MCF 10A (cell line): ENCODE measurements at regions not wholly inside any gene's neighbourhood (a gene's known extent, or its start where the extent isn't known, plus 50 kb on each side); places are given as distances from the start of the nearest gene placed in this dataset.

Experiments used
- BruUV-seq: library from RNA; stranded (reverse); fragments of 400-500 nt; replicated peaks from 2 replicates; lab custom pipeline; 2021; lab: Mats Ljungman, UMichigan
- CTCF ChIA-PET: fragments of 300-600 bp; sonication (Branson Sonifier 250); formaldehyde crosslinking; extraction: SDS; loops from one replicate; lab custom pipeline; 2021; ENCODE audit warnings: antibody characterized with exemption, inconsistent platforms; lab: Yijun Ruan, JAX
- POLR2A ChIA-PET: fragments of 300-600, 350-650 bp; sonication (Branson Sonifier 250); formaldehyde crosslinking; extraction: SDS; loops from one replicate; lab custom pipeline; 2020; ENCODE audit warnings: antibody characterized with exemption, inconsistent platforms; lab: Yijun Ruan, JAX
- DNase-seq: peaks from one replicate; pipeline ENCODE4 v3.0.0-alpha.2; 2018; ENCODE audit not compliant: unreplicated experiment
- H3K27ac Mint-ChIP-seq: one replicate; pipeline ENCODE4 v1.8.0; 2022; ENCODE audit warnings: mild to moderate bottlenecking, low read depth, mixed read lengths; ENCODE audit not compliant: unreplicated experiment
- H3K27me3 Mint-ChIP-seq: one replicate; pipeline ENCODE4 v1.8.0; 2022; ENCODE audit warnings: mixed read lengths; ENCODE audit not compliant: insufficient read depth, unreplicated experiment
- H3K36me3 Mint-ChIP-seq: one replicate; pipeline ENCODE4 v1.8.0; 2022; ENCODE audit warnings: mild to moderate bottlenecking, moderate library complexity, mixed read lengths; ENCODE audit not compliant: insufficient read depth, unreplicated experiment
- H3K4me1 Mint-ChIP-seq: one replicate; pipeline ENCODE4 v1.8.0; 2022; ENCODE audit warnings: mixed read lengths; ENCODE audit not compliant: insufficient read depth, unreplicated experiment
- H3K4me3 Mint-ChIP-seq: one replicate; pipeline ENCODE4 v1.8.0; 2022; ENCODE audit warnings: mild to moderate bottlenecking, moderate library complexity, mixed read lengths; ENCODE audit not compliant: unreplicated experiment
- H3K9me3 Mint-ChIP-seq: one replicate; pipeline ENCODE4 v1.8.0; 2022; ENCODE audit warnings: mixed read lengths; ENCODE audit not compliant: unreplicated experiment
- CTCF ChIP-seq: fragments of 200-600 bp; IDR thresholded peaks from one replicate; pipeline ENCODE4 v1.8.0; 2022; ENCODE audit warnings: antibody characterized with exemption, mild to moderate bottlenecking; ENCODE audit not compliant: unreplicated experiment
- intact Hi-C: fragments of 100-400 bp; cut with micrococcal nuclease; formaldehyde crosslinking; loops from 2 replicates; pipeline ENCODE4 v1.14.1; 2022

- TF ChIP-seq CTCF, result no peak
- Mint-ChIP-seq H3K4me1 (no peaks in the 10 kb centered on the region), H3K27ac (no peak overlapping the region)
Observed at GRCh38 chr10:7008645-7009044, 402.2 kb downstream of the SFMBT2 start.

GRCh38 chr10:7007600-7008190 lies 403.1 kb downstream of the SFMBT2 start:
- ChIA-PET CTCF (no interaction called here), POLR2A (no interaction called here)
- Mint-ChIP-seq H3K9me3 (no peaks in the 10 kb centered on the region), H3K4me1 (no peaks in the 10 kb centered on the region), H3K4me3 (no peak overlapping the region), H3K36me3 (no peaks in the 10 kb centered on the region), H3K27me3 (no peaks in the 10 kb centered on the region), H3K27ac (no peak overlapping the region)
- intact Hi-C loops, result no loop called here
- no peak for DNase-seq
- TF ChIP-seq CTCF, result no peak
- no TSS peak for BruUV-seq

More at GRCh38 chr10:7008645-7009044, 402.2 kb downstream of the SFMBT2 start:
- CTCF ChIA-PET, result no interaction called here
- H3K27me3 Mint-ChIP-seq, result no peaks in the 10 kb centered on the region
- no peak overlapping the region for H3K4me3 Mint-ChIP-seq
- no peaks in the 10 kb centered on the region for H3K9me3 Mint-ChIP-seq
- no TSS peak for BruUV-seq
- POLR2A ChIA-PET, result no interaction called here
- intact Hi-C loops, result no loop called here
- no peaks in the 10 kb centered on the region for H3K36me3 Mint-ChIP-seq
- DNase-seq, result no peak

DNA sequence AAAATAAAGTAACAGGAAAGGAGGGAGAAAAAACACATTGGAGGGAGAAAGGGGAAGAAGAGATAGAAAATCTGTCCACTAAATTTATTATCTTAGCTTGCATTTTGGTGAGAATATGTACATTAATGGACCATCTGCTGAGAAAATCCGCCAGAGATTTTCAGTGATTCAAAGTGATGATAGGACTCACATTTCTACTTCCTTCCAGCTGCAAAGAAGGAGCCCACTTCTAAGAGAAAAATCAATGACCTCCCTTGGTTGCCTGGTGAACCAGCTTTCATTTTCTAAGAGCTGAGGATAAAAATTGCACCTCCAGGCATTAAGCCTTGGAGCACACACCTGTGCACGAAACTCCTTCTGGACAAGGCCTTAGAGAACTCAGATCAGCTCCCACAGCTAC lies 404.3 kb downstream of the SFMBT2 start:
- ChIA-PET CTCF (no interaction called here), POLR2A (interaction anchor here (0.8 kb wide), 1 partner anchor 94 kb away, joined by 3 read pairs; no protein-coding TSS in a partner anchor)
- H3K27me3 Mint-ChIP-seq, result peaks cover 1% of the 10 kb centered on the region
- H3K36me3 Mint-ChIP-seq, result no peaks in the 10 kb centered on the region
- no TSS peak for BruUV-seq
- no peaks in the 10 kb centered on the region for H3K9me3 Mint-ChIP-seq
- H3K27ac Mint-ChIP-seq, result no peak overlapping the region
- TF ChIP-seq CTCF, result no peak
- no peak for DNase-seq
- no peaks in the 10 kb centered on the region for H3K4me1 Mint-ChIP-seq
- intact Hi-C loops, result no loop called here
- H3K4me3 Mint-ChIP-seq, result no peak overlapping the region

DNA sequence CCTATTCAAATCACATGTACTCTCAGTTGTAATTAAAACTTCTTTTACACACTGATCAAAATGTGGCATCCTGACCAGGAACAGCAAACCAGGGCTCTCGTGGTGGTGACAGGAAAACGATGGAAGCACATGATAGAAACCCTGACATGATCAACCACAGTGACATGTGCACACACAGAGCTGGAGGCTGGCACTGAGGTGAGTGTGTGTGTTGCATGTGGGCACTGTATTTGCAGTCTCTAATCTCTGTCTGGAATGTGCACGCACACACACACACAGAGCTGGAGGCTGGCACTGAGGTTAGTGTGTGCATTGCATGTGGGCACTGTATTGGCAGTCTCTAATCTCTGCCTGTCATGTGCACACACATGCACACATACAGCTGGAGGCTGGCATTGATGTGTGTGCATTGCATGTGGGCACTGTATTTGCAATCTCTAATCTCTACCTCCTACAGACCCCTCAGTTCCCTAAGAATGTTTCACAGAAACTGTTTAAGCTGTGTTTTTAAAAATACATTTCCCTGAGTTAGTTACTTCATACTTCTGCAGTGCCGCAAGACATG lies 406.9 kb downstream of the SFMBT2 start:
- H3K36me3 Mint-ChIP-seq, result no peaks in the 10 kb centered on the region
- ChIA-PET CTCF (interaction anchor here (0.7 kb wide), 1 partner anchor 81 kb away, joined by 3 read pairs; no protein-coding TSS in a partner anchor), POLR2A (no interaction called here)
- H3K9me3 Mint-ChIP-seq, result no peaks in the 10 kb centered on the region
- H3K4me1 Mint-ChIP-seq, result no peaks in the 10 kb centered on the region
- H3K27ac Mint-ChIP-seq, result no peak overlapping the region
- no peak for DNase-seq
- no peak overlapping the region for H3K4me3 Mint-ChIP-seq
- H3K27me3 Mint-ChIP-seq, result peaks cover 23% of the 10 kb centered on the region
- no peak for TF ChIP-seq CTCF
- no TSS peak for BruUV-seq
- intact Hi-C loops, result no loop called here
